ENCODE measurements at regions not wholly inside any gene's neighbourhood (a gene's known extent, or its start where the extent isn't known, plus 50 kb on each side); places are given as distances from the start of the nearest gene placed in this dataset.

GRCh38 chr3:115415246-115415996 is 207.9 kb upstream of the GAP43 start:
- TF ChIP-seq CTCF (IDR thresholded peaks at IDR 0.05; ENCODE audit: unreplicated experiment), result no peak
- no peaks in the 10 kb centered on the region for H3K4me1 Mint-ChIP-seq (ENCODE audit: low read depth)
- no peaks in the 10 kb centered on the region for H3K27me3 Mint-ChIP-seq
- H3K9me3 Mint-ChIP-seq (ENCODE audit: low read depth), result no peaks in the 10 kb centered on the region
- no peak overlapping the region for H3K27ac Mint-ChIP-seq
- no peaks in the 10 kb centered on the region for H3K36me3 Mint-ChIP-seq (ENCODE audit: insufficient read depth)
- DNase-seq (ENCODE audit: low spot score, unreplicated experiment), result no peak
- H3K4me3 Mint-ChIP-seq (ENCODE audit: low read depth), result no peak overlapping the region

GRCh38 chr3:115418583-115418982 is 204.7 kb upstream of the GAP43 start:
- no peaks in the 10 kb centered on the region for H3K36me3 Mint-ChIP-seq (ENCODE audit: insufficient read depth)
- H3K9me3 Mint-ChIP-seq (ENCODE audit: low read depth), result no peaks in the 10 kb centered on the region
- H3K4me3 Mint-ChIP-seq (ENCODE audit: low read depth), result no peak overlapping the region
- no peaks in the 10 kb centered on the region for H3K27me3 Mint-ChIP-seq
- no peaks in the 10 kb centered on the region for H3K4me1 Mint-ChIP-seq (ENCODE audit: low read depth)
- no peak for TF ChIP-seq CTCF (IDR thresholded peaks at IDR 0.05; ENCODE audit: unreplicated experiment)
- DNase-seq (ENCODE audit: low spot score, unreplicated experiment), result no peak
- H3K27ac Mint-ChIP-seq, result no peak overlapping the region

GRCh38 chr3:115420086-115420485 is 203.2 kb upstream of the GAP43 start:
- Mint-ChIP-seq H3K4me1 (ENCODE audit: low read depth) (no peaks in the 10 kb centered on the region), H3K36me3 (ENCODE audit: insufficient read depth) (no peaks in the 10 kb centered on the region), H3K27ac (no peak overlapping the region), H3K4me3 (ENCODE audit: low read depth) (no peak overlapping the region), H3K9me3 (ENCODE audit: low read depth) (no peaks in the 10 kb centered on the region), H3K27me3 (no peaks in the 10 kb centered on the region)
- DNase-seq (ENCODE audit: low spot score, unreplicated experiment), result no peak
- TF ChIP-seq CTCF (IDR thresholded peaks at IDR 0.05; ENCODE audit: unreplicated experiment), result no peak

- no peak for TF ChIP-seq CTCF (IDR thresholded peaks at IDR 0.05; ENCODE audit: unreplicated experiment)
- Mint-ChIP-seq H3K27ac (no peak overlapping the region), H3K36me3 (ENCODE audit: insufficient read depth) (no peaks in the 10 kb centered on the region), H3K27me3 (no peaks in the 10 kb centered on the region), H3K4me1 (ENCODE audit: low read depth) (no peaks in the 10 kb centered on the region), H3K9me3 (ENCODE audit: low read depth) (no peaks in the 10 kb centered on the region), H3K4me3 (ENCODE audit: low read depth) (no peak overlapping the region)
- no peak for DNase-seq (ENCODE audit: low spot score, unreplicated experiment)
Measured at GRCh38 chr3:115423170-115423569, 200.1 kb upstream of the GAP43 start.

- H3K27ac Mint-ChIP-seq, result no peak overlapping the region
- no peak for TF ChIP-seq CTCF (IDR thresholded peaks at IDR 0.05; ENCODE audit: unreplicated experiment)
- H3K36me3 Mint-ChIP-seq (ENCODE audit: insufficient read depth), result no peaks in the 10 kb centered on the region
- H3K4me3 Mint-ChIP-seq (ENCODE audit: low read depth), result no peak overlapping the region
- no peak for DNase-seq (ENCODE audit: low spot score, unreplicated experiment)
- H3K4me1 Mint-ChIP-seq (ENCODE audit: low read depth), result no peaks in the 10 kb centered on the region
- no peaks in the 10 kb centered on the region for H3K27me3 Mint-ChIP-seq
- H3K9me3 Mint-ChIP-seq (ENCODE audit: low read depth), result no peaks in the 10 kb centered on the region
Measured at GRCh38 chr3:115428841-115429240, 194.5 kb upstream of the GAP43 start.
